T-helper 2 cell treated with Interferon-gamma antibody and Interleukin-4, amounts not matched to agents 5 μg/mL and 100 μg/mL, for 36 hours (primary cell): ENCODE measurements at regions not wholly inside any gene's neighbourhood (a gene's known extent, or its start where the extent isn't known, plus 50 kb on each side); places are given as distances from the start of the nearest gene placed in this dataset.

Experiments
- DNase-seq: peaks from one replicate; pipeline ENCODE4 v3.0.0; 2021; ENCODE audit warnings: low spot score
- H3K27ac Mint-ChIP-seq: one replicate; pipeline ENCODE4 v1.8.0; 2021; ENCODE audit warnings: mild to moderate bottlenecking, mixed read lengths
- H3K27me3 Mint-ChIP-seq: one replicate; pipeline ENCODE4 v1.8.0; 2021; ENCODE audit warnings: low read depth, mixed read lengths
- H3K36me3 Mint-ChIP-seq: one replicate; pipeline ENCODE4 v1.8.0; 2021; ENCODE audit warnings: low read depth, mixed read lengths
- H3K4me1 Mint-ChIP-seq: one replicate; pipeline ENCODE4 v1.8.0; 2021; ENCODE audit warnings: low read depth, mixed read lengths
- H3K4me3 Mint-ChIP-seq: one replicate; pipeline ENCODE4 v1.8.0; 2022; ENCODE audit warnings: mild to moderate bottlenecking, moderate library complexity, mixed read lengths
- H3K9me3 Mint-ChIP-seq: one replicate; pipeline ENCODE4 v1.8.0; 2021; ENCODE audit warnings: mixed read lengths

- Mint-ChIP-seq H3K4me3 (no peak overlapping the region), H3K36me3 (no peaks in the 10 kb centered on the region), H3K9me3 (peaks cover 22% of the 10 kb centered on the region), H3K27me3 (no peaks in the 10 kb centered on the region), H3K4me1 (no peaks in the 10 kb centered on the region), H3K27ac (no peak overlapping the region)
- DNase-seq = no peak
Observed at GRCh38 chr1:189500778-189501177, 976.9 kb downstream of the BRINP3 start.

DNA sequence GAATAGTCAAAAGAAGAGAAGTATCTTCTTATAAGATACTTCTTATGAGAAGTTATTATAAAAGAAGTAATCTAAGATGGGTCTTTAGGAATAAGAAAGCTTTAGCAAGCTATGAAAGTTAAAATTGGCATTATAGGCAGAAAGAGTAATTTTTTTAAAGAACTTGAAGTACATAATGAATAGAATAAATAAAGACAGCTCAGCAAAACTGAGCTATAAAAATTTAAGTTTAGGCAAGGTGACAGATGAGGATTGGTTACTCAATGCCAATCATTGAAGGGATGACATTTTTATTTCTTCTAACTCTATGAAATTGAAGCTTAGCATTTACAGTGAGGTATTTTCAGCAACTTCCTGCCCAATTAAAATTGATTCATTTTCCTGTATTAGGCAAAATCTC is 966.8 kb downstream of the BRINP3 start:
- Mint-ChIP-seq H3K27ac (no peak overlapping the region), H3K36me3 (no peaks in the 10 kb centered on the region), H3K4me1 (no peaks in the 10 kb centered on the region), H3K27me3 (no peaks in the 10 kb centered on the region), H3K4me3 (no peak overlapping the region), H3K9me3 (peaks cover 37% of the 10 kb centered on the region)
- no peak for DNase-seq

GRCh38 chr1:189513091-189513490 is 964.6 kb downstream of the BRINP3 start:
- Mint-ChIP-seq H3K27me3 (no peaks in the 10 kb centered on the region), H3K4me1 (no peaks in the 10 kb centered on the region), H3K4me3 (no peak overlapping the region), H3K9me3 (peaks cover 53% of the 10 kb centered on the region), H3K36me3 (no peaks in the 10 kb centered on the region), H3K27ac (no peak overlapping the region)
- no peak for DNase-seq

DNA sequence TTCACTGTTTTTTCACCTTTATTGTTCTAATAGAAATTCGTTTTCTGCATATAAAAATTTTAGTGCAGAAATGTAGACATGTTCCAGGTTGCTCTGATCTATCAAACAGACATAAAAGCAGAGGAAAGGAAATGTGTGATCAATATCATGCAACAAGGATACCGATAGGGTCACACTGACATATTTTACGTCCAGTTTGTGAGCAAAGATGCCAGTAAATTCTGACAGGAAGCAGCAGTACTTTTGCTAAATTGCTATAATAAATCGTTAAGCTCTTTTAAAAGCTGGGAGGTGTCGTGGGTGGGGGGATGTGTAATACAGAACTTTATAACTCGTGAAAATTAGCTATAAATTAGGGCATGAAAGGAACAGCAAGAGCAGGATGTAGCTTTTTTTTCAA is 955.2 kb downstream of the BRINP3 start:
- DNase-seq = no peak
- Mint-ChIP-seq H3K4me3 (no peak overlapping the region), H3K36me3 (no peaks in the 10 kb centered on the region), H3K9me3 (peaks cover 33% of the 10 kb centered on the region), H3K27me3 (no peaks in the 10 kb centered on the region), H3K27ac (no peak overlapping the region), H3K4me1 (no peaks in the 10 kb centered on the region)

GRCh38 chr1:189524501-189524900 is 953.2 kb downstream of the BRINP3 start:
- Mint-ChIP-seq H3K36me3 (no peaks in the 10 kb centered on the region), H3K9me3 (peaks cover 28% of the 10 kb centered on the region), H3K4me3 (no peak overlapping the region), H3K27ac (no peak overlapping the region), H3K27me3 (no peaks in the 10 kb centered on the region), H3K4me1 (no peaks in the 10 kb centered on the region)
- no peak for DNase-seq

GRCh38 chr1:189530162-189530561 is 947.5 kb downstream of the BRINP3 start:
- Mint-ChIP-seq H3K4me1 (no peaks in the 10 kb centered on the region), H3K9me3 (peaks cover 25% of the 10 kb centered on the region), H3K36me3 (no peaks in the 10 kb centered on the region), H3K4me3 (no peak overlapping the region), H3K27ac (no peak overlapping the region), H3K27me3 (no peaks in the 10 kb centered on the region)
- no peak for DNase-seq

- Mint-ChIP-seq H3K36me3 (no peaks in the 10 kb centered on the region), H3K27me3 (no peaks in the 10 kb centered on the region), H3K9me3 (peaks cover 15% of the 10 kb centered on the region), H3K27ac (no peak overlapping the region), H3K4me1 (no peaks in the 10 kb centered on the region), H3K4me3 (no peak overlapping the region)
- no peak for DNase-seq
Observed at GRCh38 chr1:189538271-189538670, 939.4 kb downstream of the BRINP3 start.

GRCh38 chr1:189550498-189550897 is 927.2 kb downstream of the BRINP3 start:
- DNase-seq = no peak
- Mint-ChIP-seq H3K36me3 (no peaks in the 10 kb centered on the region), H3K27ac (no peak overlapping the region), H3K4me1 (no peaks in the 10 kb centered on the region), H3K4me3 (no peak overlapping the region), H3K9me3 (peaks cover 22% of the 10 kb centered on the region), H3K27me3 (no peaks in the 10 kb centered on the region)

DNA sequence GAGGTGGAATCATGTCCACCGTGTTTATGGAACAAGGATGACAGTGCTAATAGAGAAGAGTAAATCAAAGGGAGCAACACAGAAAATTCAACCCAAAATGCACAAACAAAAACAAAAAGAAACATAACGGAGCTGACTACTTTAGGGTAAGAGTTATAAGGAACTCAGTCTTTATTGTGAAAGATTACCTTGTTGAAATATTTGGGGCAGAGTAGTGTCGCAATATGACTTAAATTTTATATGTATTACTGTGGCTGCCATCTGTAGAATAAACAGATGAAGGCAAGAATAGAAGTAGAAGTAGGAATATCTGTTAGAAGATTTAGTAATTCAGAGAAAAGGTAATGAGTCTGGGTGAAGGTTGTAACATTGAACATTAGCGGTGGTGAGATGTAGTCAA is 913.9 kb downstream of the BRINP3 start:
- DNase-seq = no peak
- Mint-ChIP-seq H3K27ac (no peak overlapping the region), H3K36me3 (no peaks in the 10 kb centered on the region), H3K9me3 (no peaks in the 10 kb centered on the region), H3K4me3 (no peak overlapping the region), H3K27me3 (no peaks in the 10 kb centered on the region), H3K4me1 (no peaks in the 10 kb centered on the region)

DNA sequence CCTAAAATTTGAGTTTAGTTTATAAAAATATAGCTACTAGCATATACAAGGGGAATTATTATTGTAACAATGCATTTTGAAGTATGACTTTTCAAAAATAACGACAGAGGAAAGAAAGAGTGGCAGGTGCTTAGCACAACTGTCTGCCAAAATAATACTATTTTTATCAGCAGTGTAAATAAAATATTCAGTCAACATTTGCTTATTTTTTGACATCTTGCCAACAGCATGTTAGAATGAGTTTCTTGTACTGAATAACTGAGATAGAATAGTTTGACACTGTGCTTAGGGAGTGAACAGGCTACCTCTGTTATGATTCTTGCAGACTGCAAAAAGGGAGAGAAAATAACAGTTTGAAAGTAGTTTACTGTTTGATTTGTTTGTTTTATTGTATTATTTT is 909.8 kb downstream of the BRINP3 start:
- Mint-ChIP-seq H3K4me3 (no peak overlapping the region), H3K27ac (no peak overlapping the region), H3K9me3 (peaks cover 5% of the 10 kb centered on the region), H3K27me3 (no peaks in the 10 kb centered on the region), H3K4me1 (no peaks in the 10 kb centered on the region), H3K36me3 (no peaks in the 10 kb centered on the region)
- DNase-seq = no peak

DNA sequence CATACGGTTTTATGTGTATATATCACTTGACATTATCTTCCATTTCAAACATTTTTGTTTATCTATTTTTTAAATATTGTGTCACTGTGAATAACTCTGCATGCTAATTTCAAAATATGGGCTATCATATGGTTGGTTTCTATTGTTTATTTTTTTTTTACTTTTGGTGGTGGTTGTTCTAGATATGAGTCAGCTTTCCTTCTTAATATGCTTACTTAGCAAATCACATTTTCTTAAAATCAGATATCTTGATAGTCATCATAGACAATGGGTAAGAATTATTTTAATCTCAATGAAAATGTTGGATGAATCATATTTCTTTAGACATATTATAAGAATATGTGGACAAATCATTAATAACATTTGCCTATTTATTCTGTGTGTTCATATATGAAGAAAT is 881.5 kb downstream of the BRINP3 start:
- H3K4me3 Mint-ChIP-seq = no peak overlapping the region
- no peaks in the 10 kb centered on the region for H3K27me3 Mint-ChIP-seq
- no peak for DNase-seq
- H3K9me3 Mint-ChIP-seq = peaks cover 17% of the 10 kb centered on the region
- H3K36me3 Mint-ChIP-seq = no peaks in the 10 kb centered on the region
- no peaks in the 10 kb centered on the region for H3K4me1 Mint-ChIP-seq
- H3K27ac Mint-ChIP-seq = no peak overlapping the region

DNA sequence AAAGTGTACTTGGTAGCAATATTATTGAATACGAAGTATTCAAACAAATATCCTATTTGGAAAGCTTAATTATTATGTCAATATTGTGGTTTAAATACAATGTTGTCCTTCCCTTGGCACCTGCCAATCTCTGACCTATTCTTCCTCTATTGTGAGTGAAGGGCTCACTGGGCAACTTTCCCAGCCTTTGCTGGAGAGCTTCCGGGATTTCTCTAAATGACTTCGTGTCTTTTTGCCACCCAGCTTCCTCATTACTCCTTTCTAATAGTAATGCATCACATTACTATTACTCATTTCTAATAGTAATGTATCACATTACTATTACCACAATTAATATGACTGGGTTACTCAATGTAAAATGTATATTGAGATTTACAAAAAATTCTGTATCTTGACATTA is 880.6 kb downstream of the BRINP3 start:
- Mint-ChIP-seq H3K36me3 (no peaks in the 10 kb centered on the region), H3K27me3 (no peaks in the 10 kb centered on the region), H3K4me1 (no peaks in the 10 kb centered on the region), H3K4me3 (no peak overlapping the region), H3K9me3 (peaks cover 17% of the 10 kb centered on the region), H3K27ac (no peak overlapping the region)
- no peak for DNase-seq

DNA sequence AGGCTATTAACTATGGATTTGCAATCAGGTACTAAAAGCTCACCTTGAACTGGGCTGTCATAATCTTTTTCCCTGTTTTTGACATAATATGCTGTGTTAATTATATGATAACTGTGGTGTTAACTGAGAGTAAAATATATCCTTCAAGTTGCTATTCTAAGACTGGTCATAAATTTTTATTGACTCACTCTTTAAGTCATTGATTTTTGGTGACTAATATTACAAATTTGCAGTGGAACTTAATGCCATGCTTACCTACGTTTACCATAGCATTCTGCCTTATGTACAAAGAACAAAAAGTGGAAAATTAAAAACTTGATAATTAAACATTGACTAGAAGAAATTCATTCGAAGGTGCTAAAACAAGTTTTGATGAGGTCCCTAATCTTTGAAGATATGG is 872.4 kb downstream of the BRINP3 start:
- Mint-ChIP-seq H3K27me3 (no peaks in the 10 kb centered on the region), H3K4me1 (no peaks in the 10 kb centered on the region), H3K36me3 (no peaks in the 10 kb centered on the region), H3K27ac (no peak overlapping the region), H3K9me3 (peaks cover 7% of the 10 kb centered on the region), H3K4me3 (no peak overlapping the region)
- DNase-seq = no peak

DNA sequence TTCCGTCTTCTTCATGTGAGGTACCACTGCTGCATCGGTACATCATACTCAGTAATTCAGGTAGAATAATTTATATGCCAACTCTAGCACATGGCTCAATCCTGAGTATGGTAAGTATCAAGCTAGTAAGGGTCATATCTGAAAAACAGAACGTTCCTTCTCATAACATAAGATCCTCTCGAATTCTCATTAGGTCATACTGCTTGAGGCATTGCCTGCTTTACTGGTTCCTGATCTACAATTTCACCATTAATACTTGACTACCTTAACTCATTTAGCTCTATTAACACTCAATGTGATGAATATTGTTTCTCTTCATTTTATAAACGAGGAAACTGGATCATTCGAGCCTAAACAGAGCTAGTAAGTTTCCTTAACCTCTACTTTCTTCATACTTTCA is 871.6 kb downstream of the BRINP3 start:
- no peaks in the 10 kb centered on the region for H3K27me3 Mint-ChIP-seq
- H3K4me3 Mint-ChIP-seq = no peak overlapping the region
- H3K36me3 Mint-ChIP-seq = no peaks in the 10 kb centered on the region
- no peak overlapping the region for H3K27ac Mint-ChIP-seq
- no peak for DNase-seq
- H3K9me3 Mint-ChIP-seq = peaks cover 4% of the 10 kb centered on the region
- H3K4me1 Mint-ChIP-seq = no peaks in the 10 kb centered on the region

DNA sequence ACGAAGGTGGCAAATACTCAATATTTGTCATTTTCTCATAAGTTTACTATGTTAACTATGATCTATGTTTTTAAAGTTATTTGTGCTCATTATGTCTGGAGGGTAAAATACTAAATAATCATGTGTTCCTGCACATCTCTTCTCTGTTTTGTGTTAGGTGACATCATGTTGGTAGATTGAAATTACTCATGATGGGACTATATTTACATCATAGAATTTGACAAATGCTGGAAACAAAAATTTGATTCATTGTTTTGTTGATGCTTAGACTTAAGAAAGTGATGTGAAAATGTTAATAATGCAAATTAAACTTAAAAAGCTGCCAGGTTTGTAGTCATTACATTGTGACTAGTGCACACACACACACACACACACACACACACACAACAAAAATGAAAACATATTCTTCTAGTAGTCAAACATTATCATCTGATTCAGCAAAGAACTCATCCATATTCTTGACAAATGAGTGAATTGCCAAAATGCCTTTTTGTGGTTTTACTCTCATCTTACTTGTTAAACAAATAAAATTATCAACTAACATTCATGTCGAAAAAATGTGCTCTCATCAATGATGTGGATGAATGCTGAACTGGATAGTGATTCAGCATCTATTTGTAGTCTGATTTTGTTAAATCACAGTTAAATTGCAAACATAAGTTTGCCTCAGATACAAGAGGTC is 870.7 kb downstream of the BRINP3 start:
- Mint-ChIP-seq H3K9me3 (peaks cover 4% of the 10 kb centered on the region), H3K4me3 (no peak overlapping the region), H3K27ac (no peak overlapping the region), H3K36me3 (no peaks in the 10 kb centered on the region), H3K27me3 (no peaks in the 10 kb centered on the region), H3K4me1 (no peaks in the 10 kb centered on the region)
- DNase-seq = no peak
